GM11168 (cell line): ENCODE measurements at regions not wholly inside any gene's neighbourhood (a gene's known extent, or its start where the extent isn't known, plus 50 kb on each side); places are given as distances from the start of the nearest gene placed in this dataset.

ENCODE experiments used
- in situ Hi-C: fragments of 300-500 bp; cut with MboI; formaldehyde crosslinking; loops from one replicate; pipeline ENCODE4 v1.12.0; 2022; ENCODE audit warnings: low sequenced_read_pairs; ENCODE audit not compliant: unreplicated experiment

- in situ Hi-C loops, result no loop called here
These were observed 244.2 kb downstream of the HIVEP2 start for GRCh38 chr6:142700671-142701312.
